PC-9 (cell line): ENCODE measurements at regions not wholly inside any gene's neighbourhood (a gene's known extent, or its start where the extent isn't known, plus 50 kb on each side); places are given as distances from the start of the nearest gene placed in this dataset.

Experiments used
- BruUV-seq: library from RNA; stranded (reverse); fragments of 400-500 nt; replicated peaks from 2 replicates; lab custom pipeline; 2021; lab: Mats Ljungman, UMichigan
- CTCF ChIA-PET: fragments of 300-600 bp; sonication (Branson Sonifier 250); formaldehyde crosslinking; loops from one replicate; lab custom pipeline; 2022; ENCODE audit warnings: antibody characterized with exemption; lab: Charles Lee
- POLR2A ChIA-PET: fragments of 300-600 bp; sonication (Branson Sonifier 250); formaldehyde crosslinking; loops from one replicate; lab custom pipeline; 2022; ENCODE audit warnings: antibody characterized with exemption; ENCODE audit not compliant: unreplicated experiment; lab: Charles Lee
- DNase-seq, 2 experiments: peaks; one replicate each; pipeline versions ENCODE4 v3.0.0 to v3.0.0-alpha.2; 2015 to 2022; ENCODE audit warnings: mixed read lengths in 1 of 2
- H2AFZ ChIP-seq: fragments of 200-600 bp; sonication (generic); 2 replicates; pipeline ENCODE4 v1.8.1; 2017; ENCODE audit warnings: antibody characterized with exemption
- H3F3A ChIP-seq: fragments of 200-600 bp; sonication (generic); 2 replicates; pipeline ENCODE4 v1.8.1; 2017; ENCODE audit warnings: antibody characterized with exemption, mild to moderate bottlenecking, low read depth; ENCODE audit not compliant: insufficient read depth
- H3K27ac ChIP-seq: fragments of 200-600 bp; sonication (generic); 2 replicates; pipeline ENCODE4 v1.6.1; 2016; ENCODE audit warnings: mixed run types
- H3K27me3 ChIP-seq: fragments of 200-600 bp; sonication (generic); 2 replicates; pipeline ENCODE4 v1.6.1; 2016; ENCODE audit warnings: low read depth, mixed run types; ENCODE audit not compliant: insufficient read depth
- H3K36me3 ChIP-seq: fragments of 200-600 bp; sonication (generic); 2 replicates; pipeline ENCODE4 v1.6.1; 2016; ENCODE audit warnings: low read depth, mixed run types
- H3K4me1 ChIP-seq: fragments of 200-600 bp; sonication (generic); replicated peaks from 2 replicates; pipeline ENCODE4 v1.6.1; 2016; ENCODE audit warnings: mixed run types; ENCODE audit not compliant: insufficient read depth
- H3K4me2 ChIP-seq: fragments of 200-600 bp; sonication (generic); 2 replicates; pipeline ENCODE4 v1.6.1; 2017; ENCODE audit warnings: mixed run types
- H3K4me3 ChIP-seq: fragments of 200-600 bp; sonication (generic); 2 replicates; pipeline ENCODE4 v1.6.1; 2016; ENCODE audit warnings: mixed run types
- H3K79me2 ChIP-seq: fragments of 200-600 bp; sonication (generic); 2 replicates; pipeline ENCODE4 v1.6.1; 2017; ENCODE audit warnings: low read depth, mixed run types
- H3K9me2 ChIP-seq: fragments of 200-600 bp; sonication (generic); 2 replicates; pipeline ENCODE4 v1.8.1; 2017; ENCODE audit warnings: mild to moderate bottlenecking; ENCODE audit not compliant: insufficient read depth
- H3K9me3 ChIP-seq: fragments of 200-600 bp; sonication (generic); 2 replicates; pipeline ENCODE4 v1.8.1; 2016; ENCODE audit warnings: low read depth; ENCODE audit not compliant: insufficient read depth
- H4K20me1 ChIP-seq: fragments of 200-600 bp; sonication (generic); 2 replicates; pipeline ENCODE4 v1.8.1; 2017; ENCODE audit not compliant: insufficient read depth
- EZH2 ChIP-seq: fragments of 200-600 bp; sonication (generic); IDR thresholded peaks from 2 replicates; pipeline ENCODE4 v1.8.0; 2017; ENCODE audit warnings: antibody characterized with exemption, low read depth
- intact Hi-C: fragments of 100-400 bp; cut with micrococcal nuclease; formaldehyde crosslinking; loops from one replicate; pipeline ENCODE4 v1.10.0; 2022; ENCODE audit not compliant: unreplicated experiment
- TF ChIP-seq, protein P1 (sequence below): fragments of 200-600 bp; sonication (generic); conservative IDR thresholded peaks from 2 replicates; pipeline ENCODE4 v1.6.1; 2017; ENCODE audit warnings: mixed run types, antibody characterized with exemption, mild to moderate bottlenecking, moderate library complexity

DNA sequence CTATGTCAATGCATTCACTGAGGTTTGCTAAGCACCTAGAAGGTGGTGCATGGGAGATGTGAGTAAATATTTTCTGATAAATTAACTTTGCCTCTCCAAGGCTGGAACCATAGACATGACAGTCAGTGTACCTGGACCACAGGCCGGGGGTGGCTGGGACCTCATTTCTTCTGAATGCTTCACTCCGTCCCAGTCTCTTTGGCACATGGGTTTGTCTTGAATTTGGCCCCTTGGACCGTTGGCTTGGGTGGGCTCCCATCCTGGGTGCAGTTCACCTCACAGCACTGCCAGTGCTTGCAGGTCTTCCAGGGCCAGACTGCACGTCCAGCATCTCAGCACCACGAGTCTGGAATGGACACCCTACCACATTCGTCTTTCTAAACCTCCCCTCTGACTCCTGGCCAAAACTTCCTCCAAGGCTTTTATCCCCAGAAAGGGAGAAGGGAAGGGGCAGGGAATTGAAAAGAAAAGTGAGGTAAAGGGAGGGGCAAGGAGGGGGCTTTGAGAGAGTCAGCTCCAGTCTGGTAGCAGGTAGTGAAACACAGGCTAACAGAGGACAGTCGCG lies 267.8 kb downstream of the MED10 start:
- H3K9me2 ChIP-seq, result no peaks in the 10 kb centered on the region
- no peak for TF ChIP-seq EZH2
- TF ChIP-seq, protein P1, sequence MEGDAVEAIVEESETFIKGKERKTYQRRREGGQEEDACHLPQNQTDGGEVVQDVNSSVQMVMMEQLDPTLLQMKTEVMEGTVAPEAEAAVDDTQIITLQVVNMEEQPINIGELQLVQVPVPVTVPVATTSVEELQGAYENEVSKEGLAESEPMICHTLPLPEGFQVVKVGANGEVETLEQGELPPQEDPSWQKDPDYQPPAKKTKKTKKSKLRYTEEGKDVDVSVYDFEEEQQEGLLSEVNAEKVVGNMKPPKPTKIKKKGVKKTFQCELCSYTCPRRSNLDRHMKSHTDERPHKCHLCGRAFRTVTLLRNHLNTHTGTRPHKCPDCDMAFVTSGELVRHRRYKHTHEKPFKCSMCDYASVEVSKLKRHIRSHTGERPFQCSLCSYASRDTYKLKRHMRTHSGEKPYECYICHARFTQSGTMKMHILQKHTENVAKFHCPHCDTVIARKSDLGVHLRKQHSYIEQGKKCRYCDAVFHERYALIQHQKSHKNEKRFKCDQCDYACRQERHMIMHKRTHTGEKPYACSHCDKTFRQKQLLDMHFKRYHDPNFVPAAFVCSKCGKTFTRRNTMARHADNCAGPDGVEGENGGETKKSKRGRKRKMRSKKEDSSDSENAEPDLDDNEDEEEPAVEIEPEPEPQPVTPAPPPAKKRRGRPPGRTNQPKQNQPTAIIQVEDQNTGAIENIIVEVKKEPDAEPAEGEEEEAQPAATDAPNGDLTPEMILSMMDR, result no peak
- intact Hi-C loops, result no loop called here

DNA sequence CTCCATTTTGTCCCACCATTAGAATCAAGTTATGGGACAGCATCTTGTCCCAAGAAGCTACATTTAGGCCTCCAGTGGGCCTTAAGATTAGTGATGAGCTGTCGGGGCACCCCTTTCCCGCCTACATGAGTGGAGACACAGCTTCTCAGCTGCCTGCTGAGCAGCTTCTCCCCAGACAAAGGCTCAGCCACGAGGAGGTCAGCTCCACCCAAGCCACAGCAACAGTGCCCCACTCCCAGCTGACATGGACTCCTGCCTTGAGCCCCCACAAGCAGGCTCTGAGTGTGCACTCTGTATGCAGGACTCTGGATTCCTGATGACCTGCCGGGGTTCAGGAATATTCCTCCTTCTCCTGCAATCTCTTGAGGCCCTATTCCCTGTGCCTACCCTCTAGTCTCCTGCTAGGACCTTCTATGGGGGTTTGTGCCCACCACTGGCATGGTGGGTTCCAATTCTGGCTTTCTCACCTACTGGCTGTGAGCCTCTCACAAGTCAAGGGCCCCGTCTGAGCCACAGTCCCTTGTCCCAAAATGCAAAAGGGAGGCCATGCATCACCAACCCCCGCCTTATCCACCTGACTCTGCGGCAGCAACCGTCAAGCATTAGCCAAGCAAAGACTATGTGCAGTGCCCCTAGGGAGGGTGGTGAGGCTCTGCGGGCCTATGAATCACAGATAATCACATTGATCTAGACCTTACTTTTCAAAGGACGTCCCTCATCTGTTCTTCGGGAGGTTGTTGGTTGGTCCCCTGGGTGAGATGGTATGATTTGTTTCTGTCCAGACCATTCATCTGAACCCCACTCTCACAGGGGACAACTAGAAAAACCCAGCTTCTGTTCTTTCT lies 269.1 kb downstream of the MED10 start:
- DNase-seq, result no peak
- intact Hi-C loops, result no loop called here
- H3K79me2 ChIP-seq, result no peaks in the 10 kb centered on the region
- H3K9me3 ChIP-seq, result no peaks in the 10 kb centered on the region
- H3F3A ChIP-seq, result no peaks in the 10 kb centered on the region
- TF ChIP-seq EZH2, result no peak
- TF ChIP-seq, protein P1, result no peak
- no peaks in the 10 kb centered on the region for H4K20me1 ChIP-seq
- no peak overlapping the region for H3K4me2 ChIP-seq
- H3K36me3 ChIP-seq, result no peaks in the 10 kb centered on the region
- no TSS peak for BruUV-seq
- no peak overlapping the region for H3K27ac ChIP-seq
- no peak overlapping the region for H2AFZ ChIP-seq
- no peak overlapping the region for H3K4me3 ChIP-seq
- H3K9me2 ChIP-seq, result no peaks in the 10 kb centered on the region
- CTCF ChIA-PET, result no interaction called here
- POLR2A ChIA-PET, result no interaction called here
- peaks cover 52% of the 10 kb centered on the region for H3K27me3 ChIP-seq
- H3K4me1 ChIP-seq, result no peaks in the 10 kb centered on the region

More for the DNA sequence above, 267.8 kb downstream of the MED10 start:
- Histone ChIP-seq H3K79me2 (no peaks in the 10 kb centered on the region), H3K27ac (no peak overlapping the region), H4K20me1 (no peaks in the 10 kb centered on the region), H3K36me3 (no peaks in the 10 kb centered on the region), H3K4me1 (no peaks in the 10 kb centered on the region), H3F3A (no peaks in the 10 kb centered on the region), H3K4me3 (no peak overlapping the region), H3K27me3 (peaks cover 43% of the 10 kb centered on the region), H3K4me2 (no peak overlapping the region), H3K9me3 (no peaks in the 10 kb centered on the region), H2AFZ (no peak overlapping the region)
- ChIA-PET POLR2A (no interaction called here), CTCF (no interaction called here)
- no TSS peak for BruUV-seq
- no peak for DNase-seq

GRCh38 chr5:6108540-6108848 lies 269.9 kb downstream of the MED10 start:
- ChIA-PET POLR2A (no interaction called here), CTCF (no interaction called here)
- H3K79me2 ChIP-seq, result no peaks in the 10 kb centered on the region
- peaks cover 52% of the 10 kb centered on the region for H3K27me3 ChIP-seq
- H4K20me1 ChIP-seq, result no peaks in the 10 kb centered on the region
- H2AFZ ChIP-seq, result no peak overlapping the region
- no peaks in the 10 kb centered on the region for H3K9me3 ChIP-seq
- H3K36me3 ChIP-seq, result no peaks in the 10 kb centered on the region
- no peaks in the 10 kb centered on the region for H3K9me2 ChIP-seq
- no TSS peak for BruUV-seq
- no peak for DNase-seq
- H3K4me3 ChIP-seq, result no peak overlapping the region
- intact Hi-C loops, result no loop called here
- H3F3A ChIP-seq, result no peaks in the 10 kb centered on the region
- H3K4me1 ChIP-seq, result no peaks in the 10 kb centered on the region
- H3K27ac ChIP-seq, result no peak overlapping the region
- no peak overlapping the region for H3K4me2 ChIP-seq
- no peak for TF ChIP-seq EZH2
- TF ChIP-seq, protein P1, result no peak
